Nephron progenitor cell (in vitro differentiated cells): ENCODE measurements at regions not wholly inside any gene's neighbourhood (a gene's known extent, or its start where the extent isn't known, plus 50 kb on each side); places are given as distances from the start of the nearest gene placed in this dataset.
A peak's percentile ranks its signal among the peaks of the same experiment; 100 is the strongest.
"Not testable (repeated sequence)": the region's sequence is repeated elsewhere in the genome, so short reads cannot be mapped to it uniquely, and the experiment has no call there.

ENCODE experiments used
- DNase-seq: peaks from one replicate; pipeline ENCODE4 v3.0.0; 2021
- H3K27ac Mint-ChIP-seq: 2 replicates; pipeline ENCODE4 v1.8.0; 2021; ENCODE audit warnings: mild to moderate bottlenecking, moderate library complexity, mixed read lengths
- H3K27me3 Mint-ChIP-seq: 2 replicates; pipeline ENCODE4 v1.8.0; 2021; ENCODE audit warnings: mild to moderate bottlenecking, low read depth, mixed read lengths; ENCODE audit not compliant: poor library complexity
- H3K36me3 Mint-ChIP-seq: 2 replicates; pipeline ENCODE4 v1.8.0; 2021; ENCODE audit warnings: low read depth, mixed read lengths
- H3K4me1 Mint-ChIP-seq: 2 replicates; pipeline ENCODE4 v1.8.0; 2021; ENCODE audit warnings: mixed read lengths
- H3K4me3 Mint-ChIP-seq: 2 replicates; pipeline ENCODE4 v1.8.0; 2021; ENCODE audit warnings: mild to moderate bottlenecking, moderate library complexity, mixed read lengths
- H3K9me3 Mint-ChIP-seq: 2 replicates; pipeline ENCODE4 v1.8.0; 2021; ENCODE audit warnings: mild to moderate bottlenecking, moderate library complexity, mixed read lengths
- TF ChIP-seq, protein P1 (sequence below): fragments of 200-600 bp; sonication (generic); IDR thresholded peaks from 2 replicates; pipeline ENCODE4 v1.5.0; 2021; ENCODE audit warnings: antibody characterized with exemption

DNA sequence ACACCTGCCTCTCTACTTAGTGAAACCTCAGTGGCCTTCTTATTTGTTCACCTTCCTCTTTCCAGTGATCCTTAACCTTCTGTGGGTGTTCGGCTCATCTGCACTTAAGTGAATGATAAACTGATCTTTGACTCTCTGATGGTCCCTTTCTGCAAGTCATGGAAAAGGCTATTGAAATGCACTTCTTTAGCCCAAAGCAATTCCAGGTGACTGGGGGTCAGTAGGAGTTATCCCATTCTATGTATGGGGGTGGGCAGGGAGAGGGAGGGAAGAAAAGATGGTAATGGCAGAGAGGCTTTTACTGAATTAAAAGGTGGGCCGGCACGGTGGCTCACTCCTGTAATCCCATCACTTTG is 170.8 kb downstream of the RGS9 start:
- peaks cover 29% of the 10 kb centered on the region for H3K9me3 Mint-ChIP-seq
- no peaks in the 10 kb centered on the region for H3K36me3 Mint-ChIP-seq
- H3K4me3 Mint-ChIP-seq, result no peak overlapping the region
- H3K27me3 Mint-ChIP-seq, result peaks cover 7% of the 10 kb centered on the region
- H3K27ac Mint-ChIP-seq, result no peak overlapping the region
- no peak for DNase-seq
- TF ChIP-seq, protein P1, sequence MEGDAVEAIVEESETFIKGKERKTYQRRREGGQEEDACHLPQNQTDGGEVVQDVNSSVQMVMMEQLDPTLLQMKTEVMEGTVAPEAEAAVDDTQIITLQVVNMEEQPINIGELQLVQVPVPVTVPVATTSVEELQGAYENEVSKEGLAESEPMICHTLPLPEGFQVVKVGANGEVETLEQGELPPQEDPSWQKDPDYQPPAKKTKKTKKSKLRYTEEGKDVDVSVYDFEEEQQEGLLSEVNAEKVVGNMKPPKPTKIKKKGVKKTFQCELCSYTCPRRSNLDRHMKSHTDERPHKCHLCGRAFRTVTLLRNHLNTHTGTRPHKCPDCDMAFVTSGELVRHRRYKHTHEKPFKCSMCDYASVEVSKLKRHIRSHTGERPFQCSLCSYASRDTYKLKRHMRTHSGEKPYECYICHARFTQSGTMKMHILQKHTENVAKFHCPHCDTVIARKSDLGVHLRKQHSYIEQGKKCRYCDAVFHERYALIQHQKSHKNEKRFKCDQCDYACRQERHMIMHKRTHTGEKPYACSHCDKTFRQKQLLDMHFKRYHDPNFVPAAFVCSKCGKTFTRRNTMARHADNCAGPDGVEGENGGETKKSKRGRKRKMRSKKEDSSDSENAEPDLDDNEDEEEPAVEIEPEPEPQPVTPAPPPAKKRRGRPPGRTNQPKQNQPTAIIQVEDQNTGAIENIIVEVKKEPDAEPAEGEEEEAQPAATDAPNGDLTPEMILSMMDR, result no peak
- peaks cover 16% of the 10 kb centered on the region for H3K4me1 Mint-ChIP-seq

DNA sequence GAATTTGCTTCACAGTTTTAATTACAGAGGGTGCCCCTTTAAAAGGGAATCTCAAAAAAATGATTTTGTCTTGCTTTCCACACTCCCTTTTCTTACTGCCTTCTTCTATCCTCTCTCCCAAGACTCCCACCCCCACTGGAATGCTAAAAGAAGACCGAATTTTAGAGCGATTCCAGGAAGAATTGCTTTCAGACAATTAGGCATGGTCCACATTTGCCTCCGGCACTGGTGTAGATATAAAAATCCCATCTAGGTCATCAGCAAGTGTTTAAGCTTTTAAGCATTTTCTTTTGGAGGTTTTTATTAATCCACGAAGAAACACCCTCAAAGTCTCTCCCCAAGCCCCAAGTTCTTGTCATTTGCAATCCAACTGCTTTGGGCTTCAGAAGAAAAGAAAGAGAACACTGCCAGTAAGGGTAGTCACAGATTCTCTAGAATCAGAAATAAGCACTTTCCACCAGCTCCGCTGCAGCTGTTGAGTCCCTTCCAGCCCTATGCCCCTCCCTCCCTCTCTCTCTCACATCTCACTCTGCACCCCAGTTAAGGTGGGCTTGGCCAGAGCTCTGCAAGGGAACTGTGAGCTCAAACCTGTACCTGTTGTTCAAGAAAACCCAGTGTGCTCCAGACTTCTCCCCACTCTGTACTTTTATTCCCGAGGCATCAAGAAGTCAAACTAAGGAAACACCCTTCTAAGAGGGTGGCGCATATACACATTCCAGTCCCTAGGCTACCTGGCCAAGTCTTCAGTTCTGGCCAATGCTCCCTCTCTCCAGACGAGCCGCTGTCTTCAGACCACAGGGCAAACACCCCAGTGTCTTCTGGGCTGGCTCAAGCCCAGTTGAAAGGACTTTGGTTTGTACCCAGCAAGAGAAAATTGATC is 170.2 kb downstream of the RGS9 start:
- H3K36me3 Mint-ChIP-seq, result no peaks in the 10 kb centered on the region
- peaks cover 35% of the 10 kb centered on the region for H3K9me3 Mint-ChIP-seq
- TF ChIP-seq, protein P1, result no peak
- no peak overlapping the region for H3K4me3 Mint-ChIP-seq
- H3K27ac Mint-ChIP-seq, result peak overlapping the region; percentile 29
- H3K4me1 Mint-ChIP-seq, result peaks cover 10% of the 10 kb centered on the region
- DNase-seq, result no peak
- peaks cover 7% of the 10 kb centered on the region for H3K27me3 Mint-ChIP-seq

DNA sequence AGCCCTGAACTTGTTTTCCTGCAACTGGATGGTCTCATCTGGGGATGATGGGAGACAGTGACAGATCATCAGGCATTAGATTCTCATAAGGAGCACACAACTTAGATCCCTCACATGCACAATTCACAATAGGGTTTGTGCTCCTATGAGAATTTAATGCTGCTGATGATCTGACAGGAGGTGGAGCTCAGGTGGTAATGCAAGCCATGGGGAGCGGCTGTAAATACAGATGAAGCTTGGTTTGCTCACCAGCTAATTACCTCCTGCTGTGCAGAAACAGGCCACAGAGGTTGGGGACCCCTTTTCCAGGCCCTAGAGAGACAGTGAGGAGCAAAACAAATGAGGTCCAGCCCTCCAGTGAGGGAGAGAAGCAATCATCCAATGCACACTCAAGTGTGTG is 168.6 kb downstream of the RGS9 start:
- no peak for DNase-seq
- no peak overlapping the region for H3K4me3 Mint-ChIP-seq
- no peaks in the 10 kb centered on the region for H3K36me3 Mint-ChIP-seq
- peaks cover 40% of the 10 kb centered on the region for H3K9me3 Mint-ChIP-seq
- H3K27ac Mint-ChIP-seq, result no peak overlapping the region
- TF ChIP-seq, protein P1, result no peak
- H3K27me3 Mint-ChIP-seq, result peaks cover 3% of the 10 kb centered on the region
- H3K4me1 Mint-ChIP-seq, result no peaks in the 10 kb centered on the region

DNA sequence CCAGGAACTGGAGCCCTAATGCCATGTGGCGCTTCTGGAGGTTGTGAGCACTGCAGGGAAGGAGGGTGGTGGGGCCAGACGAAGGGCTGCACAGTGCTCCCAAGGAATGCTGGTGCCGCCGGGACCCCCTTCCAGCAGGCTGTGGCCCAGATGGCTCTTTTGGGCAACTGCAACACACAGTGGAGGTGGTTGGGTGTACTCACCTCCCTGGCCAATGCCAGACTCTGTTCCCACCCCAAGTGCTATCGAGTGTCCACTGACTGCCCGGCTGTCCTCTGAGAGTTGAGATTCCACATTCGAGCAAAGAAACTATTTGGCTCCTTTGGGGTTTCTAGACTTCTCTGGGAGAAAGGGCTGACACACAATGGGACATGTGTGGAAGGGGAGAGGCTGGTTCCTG is 167.9 kb downstream of the RGS9 start:
- Mint-ChIP-seq H3K27ac (no peak overlapping the region), H3K4me3 (no peak overlapping the region), H3K36me3 (no peaks in the 10 kb centered on the region), H3K9me3 (peaks cover 42% of the 10 kb centered on the region), H3K4me1 (no peaks in the 10 kb centered on the region), H3K27me3 (no peaks in the 10 kb centered on the region)
- TF ChIP-seq, protein P1, result no peak
- DNase-seq, result no peak

DNA sequence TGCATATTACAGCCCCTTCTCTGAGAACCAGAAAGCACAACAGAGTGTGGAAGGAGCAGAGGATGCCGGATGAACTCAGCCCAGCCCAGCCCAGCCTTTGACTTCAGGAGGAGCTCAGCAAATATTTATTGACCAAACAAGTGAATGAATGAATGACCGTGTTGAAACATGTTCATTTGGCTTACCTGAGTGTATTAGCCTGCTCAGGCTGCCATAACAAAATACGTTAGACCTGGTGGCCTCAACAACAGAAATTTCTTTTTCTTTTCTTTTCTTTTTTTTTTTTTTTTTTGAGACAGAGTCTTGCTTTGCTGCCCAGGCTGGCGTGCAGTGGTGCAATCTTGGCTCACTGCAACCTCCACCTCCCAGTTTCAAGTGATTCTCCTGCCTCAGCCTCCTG is 164.7 kb downstream of the RGS9 start:
- Mint-ChIP-seq H3K4me1 (peaks cover 15% of the 10 kb centered on the region), H3K9me3 (peaks cover 50% of the 10 kb centered on the region)
- H3K27me3 Mint-ChIP-seq, H3K36me3 Mint-ChIP-seq, H3K4me3 Mint-ChIP-seq, H3K27ac Mint-ChIP-seq, DNase-seq: not testable (repeated sequence)

DNA sequence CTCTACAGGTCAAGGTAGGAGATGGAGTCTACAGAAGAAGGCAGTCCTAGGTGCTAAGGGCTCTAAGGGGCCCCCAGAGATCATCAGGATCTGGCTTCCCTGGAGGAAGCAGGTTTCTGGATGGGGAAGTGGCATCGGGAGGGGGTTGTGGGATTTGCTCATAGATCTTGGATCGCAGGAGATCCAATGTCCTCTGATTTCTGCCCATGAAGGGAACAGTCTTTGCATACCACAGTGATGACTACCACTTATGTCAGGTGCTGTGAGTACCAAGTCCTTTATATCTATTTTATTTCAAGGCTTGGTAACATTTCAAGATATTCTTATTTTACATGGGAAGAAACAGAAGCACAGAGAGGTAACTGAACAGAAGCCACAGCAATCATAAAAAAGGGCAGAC is 164.0 kb downstream of the RGS9 start:
- peaks cover 50% of the 10 kb centered on the region for H3K9me3 Mint-ChIP-seq
- no peak for DNase-seq
- TF ChIP-seq, protein P1, result no peak
- no peaks in the 10 kb centered on the region for H3K27me3 Mint-ChIP-seq
- H3K27ac Mint-ChIP-seq, result no peak overlapping the region
- H3K4me1 Mint-ChIP-seq, result peaks cover 15% of the 10 kb centered on the region
- no peak overlapping the region for H3K4me3 Mint-ChIP-seq
- no peaks in the 10 kb centered on the region for H3K36me3 Mint-ChIP-seq
